ENCODE measurements at regions not wholly inside any gene's neighbourhood (a gene's known extent, or its start where the extent isn't known, plus 50 kb on each side); places are given as distances from the start of the nearest gene placed in this dataset.

DNA sequence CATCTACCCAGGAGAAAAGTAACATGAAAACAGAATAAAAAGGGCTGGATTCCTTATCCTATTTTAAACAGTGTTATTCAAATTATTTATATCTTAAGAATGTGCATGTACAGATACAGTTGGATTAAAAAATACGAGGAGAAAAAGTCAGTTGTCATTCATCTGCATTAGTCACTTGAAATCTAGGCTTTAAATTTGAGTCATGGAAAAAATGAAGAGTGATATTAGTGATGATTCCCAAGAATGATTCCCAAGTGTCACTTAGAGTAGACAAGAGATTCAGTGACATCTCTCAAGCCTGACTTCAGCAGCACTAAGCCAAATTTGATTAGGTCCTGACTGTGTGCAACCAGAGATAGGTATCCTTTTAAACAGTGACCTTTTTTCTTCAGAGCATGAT, 394.2 kb downstream of the IRS1 start:
- DNase-seq, result no peak
- Mint-ChIP-seq H3K4me1 (ENCODE audit: low read depth) (peaks cover 3% of the 10 kb centered on the region), H3K36me3 (ENCODE audit: low read depth) (no peaks in the 10 kb centered on the region), H3K4me3 (no peak overlapping the region), H3K27me3 (peaks cover 29% of the 10 kb centered on the region), H3K27ac (no peak overlapping the region), H3K9me3 (no peaks in the 10 kb centered on the region)

DNA sequence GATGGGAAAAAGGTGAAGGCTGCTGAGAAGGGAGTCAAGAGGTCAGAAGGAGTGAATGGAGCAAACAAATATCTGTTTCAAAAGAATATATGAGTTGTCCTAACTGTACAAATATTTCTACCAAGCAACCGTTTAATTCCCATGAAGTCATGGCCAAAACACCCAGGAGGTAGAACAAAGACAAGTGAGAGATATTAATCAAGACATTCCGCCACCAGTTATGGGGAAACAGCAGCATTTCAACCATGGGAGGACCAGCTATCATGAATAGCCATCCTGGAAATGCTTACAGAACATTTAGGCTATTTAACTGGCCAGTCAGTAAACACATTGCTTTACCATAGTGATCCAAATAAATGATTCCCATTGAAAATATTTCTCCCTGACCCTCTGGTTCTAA, 396.3 kb downstream of the IRS1 start:
- no peaks in the 10 kb centered on the region for H3K9me3 Mint-ChIP-seq
- DNase-seq, result no peak
- peaks cover 22% of the 10 kb centered on the region for H3K27me3 Mint-ChIP-seq
- H3K27ac Mint-ChIP-seq, result no peak overlapping the region
- peaks cover 3% of the 10 kb centered on the region for H3K4me1 Mint-ChIP-seq (ENCODE audit: low read depth)
- H3K36me3 Mint-ChIP-seq (ENCODE audit: low read depth), result no peaks in the 10 kb centered on the region
- H3K4me3 Mint-ChIP-seq, result no peak overlapping the region

- no peak overlapping the region for H3K27ac Mint-ChIP-seq
- H3K36me3 Mint-ChIP-seq (ENCODE audit: low read depth), result no peaks in the 10 kb centered on the region
- no peaks in the 10 kb centered on the region for H3K4me1 Mint-ChIP-seq (ENCODE audit: low read depth)
- no peak overlapping the region for H3K4me3 Mint-ChIP-seq
- no peaks in the 10 kb centered on the region for H3K9me3 Mint-ChIP-seq
- peaks cover 13% of the 10 kb centered on the region for H3K27me3 Mint-ChIP-seq
- DNase-seq, result no peak
These were observed 400.6 kb downstream of the IRS1 start for GRCh38 chr2:226399006-226399405.

DNA sequence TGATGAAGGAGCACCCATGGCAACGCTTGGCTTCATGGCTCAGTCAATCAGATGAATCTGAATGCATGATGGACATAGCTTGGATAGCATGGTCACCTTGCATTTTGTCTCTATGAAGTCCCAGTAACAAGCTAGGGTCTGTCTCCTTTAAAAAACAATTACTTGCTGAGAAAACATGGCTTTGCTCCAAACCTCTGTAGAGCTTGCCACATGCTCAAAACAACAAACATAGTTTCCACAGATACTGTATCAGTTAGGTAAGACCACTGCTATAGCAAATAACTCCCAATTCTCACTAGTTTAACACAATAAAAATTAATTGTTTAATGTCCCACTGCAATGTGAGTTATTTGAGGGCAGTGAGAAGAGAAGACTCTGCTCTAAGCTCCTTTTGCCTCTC, 401.0 kb downstream of the IRS1 start:
- Mint-ChIP-seq H3K4me3 (no peak overlapping the region), H3K27ac (no peak overlapping the region), H3K4me1 (ENCODE audit: low read depth) (no peaks in the 10 kb centered on the region), H3K9me3 (no peaks in the 10 kb centered on the region), H3K27me3 (peaks cover 9% of the 10 kb centered on the region), H3K36me3 (ENCODE audit: low read depth) (no peaks in the 10 kb centered on the region)
- no peak for DNase-seq

GRCh38 chr2:226396541-226396940, 403.1 kb downstream of the IRS1 start:
- no peaks in the 10 kb centered on the region for H3K36me3 Mint-ChIP-seq (ENCODE audit: low read depth)
- no peak overlapping the region for H3K4me3 Mint-ChIP-seq
- H3K27ac Mint-ChIP-seq, result no peak overlapping the region
- DNase-seq, result no peak
- peaks cover 5% of the 10 kb centered on the region for H3K27me3 Mint-ChIP-seq
- no peaks in the 10 kb centered on the region for H3K9me3 Mint-ChIP-seq
- H3K4me1 Mint-ChIP-seq (ENCODE audit: low read depth), result no peaks in the 10 kb centered on the region

- H3K36me3 Mint-ChIP-seq (ENCODE audit: low read depth), result no peaks in the 10 kb centered on the region
- no peak for DNase-seq
- no peak overlapping the region for H3K27ac Mint-ChIP-seq
- H3K4me3 Mint-ChIP-seq, result no peak overlapping the region
- H3K27me3 Mint-ChIP-seq, result peaks cover 5% of the 10 kb centered on the region
- no peaks in the 10 kb centered on the region for H3K4me1 Mint-ChIP-seq (ENCODE audit: low read depth)
- H3K9me3 Mint-ChIP-seq, result no peaks in the 10 kb centered on the region
These were observed 412.1 kb downstream of the IRS1 start for GRCh38 chr2:226387499-226387942.

- no peaks in the 10 kb centered on the region for H3K9me3 Mint-ChIP-seq
- H3K36me3 Mint-ChIP-seq (ENCODE audit: low read depth), result no peaks in the 10 kb centered on the region
- H3K27me3 Mint-ChIP-seq, result peaks cover 13% of the 10 kb centered on the region
- H3K27ac Mint-ChIP-seq, result no peak overlapping the region
- no peak overlapping the region for H3K4me3 Mint-ChIP-seq
- H3K4me1 Mint-ChIP-seq (ENCODE audit: low read depth), result no peaks in the 10 kb centered on the region
- no peak for DNase-seq
These were observed 416.2 kb downstream of the IRS1 start for GRCh38 chr2:226383461-226383860.

GRCh38 chr2:226380679-226381078, 418.9 kb downstream of the IRS1 start:
- Mint-ChIP-seq H3K4me3 (no peak overlapping the region), H3K36me3 (ENCODE audit: low read depth) (no peaks in the 10 kb centered on the region), H3K27me3 (peaks cover 17% of the 10 kb centered on the region), H3K4me1 (ENCODE audit: low read depth) (no peaks in the 10 kb centered on the region), H3K27ac (no peak overlapping the region), H3K9me3 (no peaks in the 10 kb centered on the region)
- DNase-seq, result no peak

- no peak for DNase-seq
- Mint-ChIP-seq H3K36me3 (ENCODE audit: low read depth) (no peaks in the 10 kb centered on the region), H3K27ac (no peak overlapping the region), H3K4me3 (no peak overlapping the region), H3K9me3 (no peaks in the 10 kb centered on the region), H3K27me3 (peaks cover 17% of the 10 kb centered on the region), H3K4me1 (ENCODE audit: low read depth) (no peaks in the 10 kb centered on the region)
These were observed 420.6 kb downstream of the IRS1 start for GRCh38 chr2:226378753-226379705.

GRCh38 chr2:226376516-226377180, 423.0 kb downstream of the IRS1 start:
- peaks cover 24% of the 10 kb centered on the region for H3K27me3 Mint-ChIP-seq
- H3K9me3 Mint-ChIP-seq, result no peaks in the 10 kb centered on the region
- H3K4me3 Mint-ChIP-seq, result no peak overlapping the region
- no peak overlapping the region for H3K27ac Mint-ChIP-seq
- H3K36me3 Mint-ChIP-seq (ENCODE audit: low read depth), result no peaks in the 10 kb centered on the region
- no peak for DNase-seq
- H3K4me1 Mint-ChIP-seq (ENCODE audit: low read depth), result no peaks in the 10 kb centered on the region

DNA sequence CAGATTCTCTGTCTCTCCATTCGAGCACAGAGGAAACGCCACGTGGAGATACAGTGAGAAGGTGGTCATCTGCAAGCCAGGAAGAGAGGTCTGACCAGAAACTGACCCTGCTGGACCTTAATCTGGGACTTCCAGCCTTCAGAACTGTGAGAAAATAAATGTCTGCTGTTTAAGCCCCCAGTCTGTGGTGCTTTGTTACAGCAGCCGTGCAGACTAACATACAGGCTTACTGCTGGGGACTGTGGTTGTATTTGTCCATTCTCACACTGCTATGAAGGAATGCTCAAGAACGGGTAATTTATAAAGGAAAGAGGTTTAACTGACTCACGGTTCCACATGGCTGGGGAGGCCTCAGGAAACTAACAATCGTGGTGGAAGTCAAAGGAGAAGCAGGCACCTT, 432.7 kb downstream of the IRS1 start:
- Mint-ChIP-seq H3K4me3 (no peak overlapping the region), H3K27ac (no peak overlapping the region), H3K27me3 (peaks cover 37% of the 10 kb centered on the region), H3K9me3 (peaks cover 3% of the 10 kb centered on the region), H3K4me1 (ENCODE audit: low read depth) (no peaks in the 10 kb centered on the region), H3K36me3 (ENCODE audit: low read depth) (no peaks in the 10 kb centered on the region)
- DNase-seq, result no peak

DNA sequence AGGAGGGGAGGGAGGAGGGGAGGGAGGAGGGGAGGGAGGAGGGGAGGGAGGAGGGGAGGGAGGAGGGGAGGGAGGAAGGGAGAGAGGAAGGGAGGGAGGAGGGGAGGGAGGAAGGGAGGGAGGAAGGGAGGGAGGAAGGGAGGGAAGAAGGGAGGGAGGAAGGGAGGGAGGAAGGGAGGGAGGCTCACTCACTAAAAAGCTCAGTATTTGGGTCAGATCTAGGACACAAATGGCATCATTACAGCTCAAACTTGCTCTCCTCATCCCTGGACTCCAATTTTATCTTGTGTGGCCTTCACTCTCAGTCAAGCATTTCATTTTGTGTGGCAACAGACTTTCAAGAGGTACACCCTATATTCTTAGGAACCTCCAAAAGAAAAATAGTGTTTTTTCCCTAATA, 435.4 kb downstream of the IRS1 start:
- Mint-ChIP-seq H3K27ac (no peak overlapping the region), H3K4me3 (no peak overlapping the region), H3K27me3 (peaks cover 27% of the 10 kb centered on the region), H3K36me3 (ENCODE audit: low read depth) (no peaks in the 10 kb centered on the region), H3K9me3 (peaks cover 3% of the 10 kb centered on the region), H3K4me1 (ENCODE audit: low read depth) (no peaks in the 10 kb centered on the region)
- DNase-seq, result no peak

- Mint-ChIP-seq H3K36me3 (ENCODE audit: low read depth) (no peaks in the 10 kb centered on the region), H3K9me3 (peaks cover 3% of the 10 kb centered on the region)
- no peak for DNase-seq
These were observed 436.6 kb downstream of the IRS1 start for GRCh38 chr2:226362980-226363379.

GRCh38 chr2:226360658-226361057, 439.0 kb downstream of the IRS1 start:
- peaks cover 25% of the 10 kb centered on the region for H3K27me3 Mint-ChIP-seq
- no peaks in the 10 kb centered on the region for H3K4me1 Mint-ChIP-seq (ENCODE audit: low read depth)
- H3K4me3 Mint-ChIP-seq, result no peak overlapping the region
- no peak for DNase-seq
- peaks cover 3% of the 10 kb centered on the region for H3K9me3 Mint-ChIP-seq
- no peaks in the 10 kb centered on the region for H3K36me3 Mint-ChIP-seq (ENCODE audit: low read depth)
- no peak overlapping the region for H3K27ac Mint-ChIP-seq

More at GRCh38 chr2:226362980-226363379, 436.6 kb downstream of the IRS1 start:
- H3K27me3 Mint-ChIP-seq, result peaks cover 21% of the 10 kb centered on the region
- no peak overlapping the region for H3K27ac Mint-ChIP-seq
- no peaks in the 10 kb centered on the region for H3K4me1 Mint-ChIP-seq (ENCODE audit: low read depth)
- H3K4me3 Mint-ChIP-seq, result no peak overlapping the region

DNA sequence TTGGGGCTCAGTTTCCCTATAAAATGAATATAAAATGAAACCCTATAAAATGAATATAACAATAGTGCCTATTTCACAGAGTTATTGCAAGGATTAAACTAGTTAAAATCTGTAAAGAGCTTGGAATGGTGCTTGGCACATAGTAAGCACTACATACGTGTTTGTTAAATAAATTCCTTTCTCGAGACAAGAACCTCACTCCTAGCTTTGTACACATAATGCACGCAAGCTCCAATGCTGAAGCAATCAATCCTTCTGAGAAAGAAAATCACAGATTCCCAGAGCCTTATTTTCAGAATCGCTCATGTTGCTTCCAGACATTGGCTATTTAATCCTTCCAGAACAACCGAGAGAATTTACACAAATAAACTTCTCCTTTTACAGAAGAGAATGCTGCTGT, 440.9 kb downstream of the IRS1 start:
- Mint-ChIP-seq H3K4me1 (ENCODE audit: low read depth) (no peaks in the 10 kb centered on the region), H3K4me3 (no peak overlapping the region), H3K36me3 (ENCODE audit: low read depth) (no peaks in the 10 kb centered on the region), H3K27me3 (peaks cover 25% of the 10 kb centered on the region), H3K9me3 (peaks cover 3% of the 10 kb centered on the region), H3K27ac (no peak overlapping the region)
- DNase-seq, result no peak

Measured in activated T-cell treated with anti-CD3 and anti-CD28 coated beads, Interleukin-2, amount 50 U/mL, for 24 hours (primary cell).